ENCODE measurements at regions not wholly inside any gene's neighbourhood (a gene's known extent, or its start where the extent isn't known, plus 50 kb on each side); places are given as distances from the start of the nearest gene placed in this dataset.
"Not testable (repeated sequence)": the region's sequence is repeated elsewhere in the genome, so short reads cannot be mapped to it uniquely, and the experiment has no call there.

GRCh38 chr14:27730204-27730603 lies 1036.4 kb upstream of the FOXG1 start:
- Mint-ChIP-seq H3K27ac (ENCODE audit: unreplicated experiment) (no peak overlapping the region), H3K9me3 (ENCODE audit: unreplicated experiment) (no peaks in the 10 kb centered on the region), H3K4me1 (ENCODE audit: low read depth, unreplicated experiment) (no peaks in the 10 kb centered on the region), H3K27me3 (ENCODE audit: insufficient read depth, unreplicated experiment) (peaks cover 4% of the 10 kb centered on the region), H3K36me3 (ENCODE audit: insufficient read depth, unreplicated experiment) (no peaks in the 10 kb centered on the region), H3K4me3 (ENCODE audit: unreplicated experiment) (no peak overlapping the region)
- H3K27me3 ChIP-seq (replicated peaks; ENCODE audit: control insufficient read depth, insufficient read depth, low read length): no peaks in the 10 kb centered on the region
- no peak for TF ChIP-seq CTCF (IDR thresholded peaks at IDR 0.05; ENCODE audit: insufficient read depth in 1 of 2, low read depth in 1 of 2, low read length in 1 of 2, severe bottlenecking in 1 of 2, unreplicated experiment in 1 of 2)
- intact Hi-C loops (cut with micrococcal nuclease; ENCODE audit: unreplicated experiment): no loop called here
- no peaks in the 10 kb centered on the region for H3K9me3 ChIP-seq
- BruUV-seq (replicated peaks): no TSS peak
- no peak for DNase-seq
- H3K4me3 ChIP-seq (ENCODE audit: low read depth, low read length): no peak overlapping the region
- ChIA-PET POLR2A (no interaction called here), CTCF (no interaction called here)
- H3K4me1 ChIP-seq: no peaks in the 10 kb centered on the region
- no peaks in the 10 kb centered on the region for H3K36me3 ChIP-seq (ENCODE audit: control insufficient read depth, insufficient read depth, low read length)

- CTCF ChIA-PET: no interaction called here
- no peaks in the 10 kb centered on the region for H3K36me3 ChIP-seq (ENCODE audit: control insufficient read depth, insufficient read depth, low read length)
Observed at GRCh38 chr14:27739657-27740156, 1026.9 kb upstream of the FOXG1 start.

GRCh38 chr14:27750114-27750513 lies 1016.5 kb upstream of the FOXG1 start:
- intact Hi-C loops (cut with micrococcal nuclease; ENCODE audit: unreplicated experiment): no loop called here

More at GRCh38 chr14:27739657-27740156, 1026.9 kb upstream of the FOXG1 start:
- no peaks in the 10 kb centered on the region for H3K9me3 Mint-ChIP-seq (ENCODE audit: unreplicated experiment)
- Histone ChIP-seq H3K9me3 (no peaks in the 10 kb centered on the region), H3K4me3 (ENCODE audit: low read depth, low read length) (no peak overlapping the region), H3K27me3 (replicated peaks; ENCODE audit: control insufficient read depth, insufficient read depth, low read length) (no peaks in the 10 kb centered on the region), H3K4me1 (no peaks in the 10 kb centered on the region)
- H3K4me1 Mint-ChIP-seq (ENCODE audit: low read depth, unreplicated experiment): no peaks in the 10 kb centered on the region
- TF ChIP-seq CTCF (IDR thresholded peaks at IDR 0.05; ENCODE audit: insufficient read depth in 1 of 2, low read depth in 1 of 2, low read length in 1 of 2, severe bottlenecking in 1 of 2, unreplicated experiment in 1 of 2): no peak
- no peak overlapping the region for H3K27ac Mint-ChIP-seq (ENCODE audit: unreplicated experiment)
- no peaks in the 10 kb centered on the region for H3K36me3 Mint-ChIP-seq (ENCODE audit: insufficient read depth, unreplicated experiment)
- no peak for DNase-seq
- POLR2A ChIA-PET: no interaction called here
- H3K4me3 Mint-ChIP-seq (ENCODE audit: unreplicated experiment): no peak overlapping the region
- BruUV-seq (replicated peaks): no TSS peak
- no peaks in the 10 kb centered on the region for H3K27me3 Mint-ChIP-seq (ENCODE audit: insufficient read depth, unreplicated experiment)
- intact Hi-C loops (cut with micrococcal nuclease; ENCODE audit: unreplicated experiment): no loop called here

GRCh38 chr14:27757642-27758041 lies 1008.9 kb upstream of the FOXG1 start:
- H3K4me1 Mint-ChIP-seq (ENCODE audit: low read depth, unreplicated experiment); H3K27me3 Mint-ChIP-seq (ENCODE audit: insufficient read depth, unreplicated experiment); H3K9me3 ChIP-seq; CTCF ChIA-PET; H3K36me3 Mint-ChIP-seq (ENCODE audit: insufficient read depth, unreplicated experiment); H3K4me3 Mint-ChIP-seq (ENCODE audit: unreplicated experiment); H3K4me1 ChIP-seq; intact Hi-C loops (cut with micrococcal nuclease; ENCODE audit: unreplicated experiment); H3K4me3 ChIP-seq (ENCODE audit: low read depth, low read length); H3K9me3 Mint-ChIP-seq (ENCODE audit: unreplicated experiment); H3K27ac Mint-ChIP-seq (ENCODE audit: unreplicated experiment); POLR2A ChIA-PET; DNase-seq; BruUV-seq (replicated peaks); H3K36me3 ChIP-seq (ENCODE audit: control insufficient read depth, insufficient read depth, low read length); H3K27me3 ChIP-seq (replicated peaks; ENCODE audit: control insufficient read depth, insufficient read depth, low read length): not testable (repeated sequence)

More at GRCh38 chr14:27750114-27750513, 1016.5 kb upstream of the FOXG1 start:
- CTCF ChIA-PET: no interaction called here
- no peaks in the 10 kb centered on the region for H3K4me1 Mint-ChIP-seq (ENCODE audit: low read depth, unreplicated experiment)
- H3K36me3 Mint-ChIP-seq (ENCODE audit: insufficient read depth, unreplicated experiment): no peaks in the 10 kb centered on the region
- H3K9me3 Mint-ChIP-seq (ENCODE audit: unreplicated experiment): no peaks in the 10 kb centered on the region
- H3K27ac Mint-ChIP-seq (ENCODE audit: unreplicated experiment): no peak overlapping the region
- Histone ChIP-seq H3K4me3 (ENCODE audit: low read depth, low read length) (no peak overlapping the region), H3K9me3 (no peaks in the 10 kb centered on the region), H3K36me3 (ENCODE audit: control insufficient read depth, insufficient read depth, low read length) (no peaks in the 10 kb centered on the region), H3K4me1 (no peaks in the 10 kb centered on the region), H3K27me3 (replicated peaks; ENCODE audit: control insufficient read depth, insufficient read depth, low read length) (no peaks in the 10 kb centered on the region)
- H3K4me3 Mint-ChIP-seq (ENCODE audit: unreplicated experiment): no peak overlapping the region
- no peak for DNase-seq
- H3K27me3 Mint-ChIP-seq (ENCODE audit: insufficient read depth, unreplicated experiment): no peaks in the 10 kb centered on the region
- TF ChIP-seq CTCF (IDR thresholded peaks at IDR 0.05; ENCODE audit: insufficient read depth in 1 of 2, low read depth in 1 of 2, low read length in 1 of 2, severe bottlenecking in 1 of 2, unreplicated experiment in 1 of 2): no peak
- no TSS peak for BruUV-seq (replicated peaks)
- POLR2A ChIA-PET: no interaction called here

- H3K4me1 Mint-ChIP-seq (ENCODE audit: low read depth, unreplicated experiment); H3K36me3 ChIP-seq (ENCODE audit: control insufficient read depth, insufficient read depth, low read length); CTCF ChIA-PET; H3K9me3 ChIP-seq; DNase-seq; POLR2A ChIA-PET; H3K27me3 ChIP-seq (replicated peaks; ENCODE audit: control insufficient read depth, insufficient read depth, low read length); H3K27me3 Mint-ChIP-seq (ENCODE audit: insufficient read depth, unreplicated experiment); BruUV-seq (replicated peaks); H3K36me3 Mint-ChIP-seq (ENCODE audit: insufficient read depth, unreplicated experiment); H3K4me3 ChIP-seq (ENCODE audit: low read depth, low read length); H3K27ac Mint-ChIP-seq (ENCODE audit: unreplicated experiment); H3K4me1 ChIP-seq; H3K4me3 Mint-ChIP-seq (ENCODE audit: unreplicated experiment); intact Hi-C loops (cut with micrococcal nuclease; ENCODE audit: unreplicated experiment); H3K9me3 Mint-ChIP-seq (ENCODE audit: unreplicated experiment): not testable (repeated sequence)
Observed at GRCh38 chr14:27760367-27760766, 1006.2 kb upstream of the FOXG1 start.

Data from Caco-2 (cell line).